ENCODE measurements at regions not wholly inside any gene's neighbourhood (a gene's known extent, or its start where the extent isn't known, plus 50 kb on each side); places are given as distances from the start of the nearest gene placed in this dataset.

GRCh38 chr1:218677026-218677425 is 331.9 kb downstream of the TGFB2 start (continued):
- no peak for TF ChIP-seq CTCF (IDR thresholded peaks at IDR 0.05 in 2 of 3, conservative IDR thresholded peaks at IDR 0.05 in 1 of 3; ENCODE audit: borderline replicate concordance in 1 of 3, insufficient read depth in 1 of 3, low read depth in 2 of 3, low read length in 2 of 3)
- TF ChIP-seq ZFX (IDR thresholded peaks at IDR 0.05), result no peak
- no peak for TF ChIP-seq RAD21 (IDR thresholded peaks at IDR 0.05; ENCODE audit: low read depth)
- no peak for TF ChIP-seq ZBTB33 (IDR thresholded peaks at IDR 0.05; ENCODE audit: extremely low read depth, insufficient replicate concordance, low read length)

- Histone ChIP-seq H3K9me2 (ENCODE audit: insufficient read depth) (no peaks in the 10 kb centered on the region), H3K4me3 (replicated peaks in 1 of 2; ENCODE audit: low read depth in 1 of 2, low read length in 2 of 2) (no peak overlapping the region), H2AFZ (ENCODE audit: low read depth, low read length, poor library complexity, severe bottlenecking) (no peak overlapping the region), H3K4me2 (ENCODE audit: low read length) (no peak overlapping the region), H3K36me3 (ENCODE audit: control insufficient read depth in 1 of 2, insufficient read depth in 2 of 2, low read length in 2 of 2) (no peaks in the 10 kb centered on the region), H3K9me3 (ENCODE audit: control insufficient read depth in 1 of 2, insufficient read depth in 1 of 2, low read depth in 1 of 2, low read length in 2 of 2) (no peaks in the 10 kb centered on the region), H3K9ac (ENCODE audit: low read length) (no peak overlapping the region), H3K27ac (ENCODE audit: low read depth, low read length) (no peak overlapping the region), H4K20me1 (ENCODE audit: insufficient read depth) (no peaks in the 10 kb centered on the region), H3K27me3 (ENCODE audit: insufficient read depth, low read length) (no peaks in the 10 kb centered on the region), H3K79me2 (ENCODE audit: insufficient read depth, low read length) (no peaks in the 10 kb centered on the region), H3K4me1 (ENCODE audit: control insufficient read depth in 1 of 2, insufficient read depth in 2 of 2, low read length in 2 of 2) (peaks cover 2 to 11% of the 10 kb centered on the region in 2 experiments; a peak in 3 of 4 replicates)
- RAD21 ChIA-PET (ENCODE audit: low non-redundant PET in 1 of 2, low total read pairs in 2 of 2, uncharacterized antibody in 2 of 2, unreplicated experiment in 2 of 2), result no interaction called here
- CTCF ChIA-PET, result no interaction called here
- intact Hi-C loops (cut with micrococcal nuclease), result no loop called here
- DNase-seq (ENCODE audit: low read depth, low spot score), result no peak
- ATAC-seq, result no peak
- no TSS peak for BruUV-seq (replicated peaks)
- TF ChIP-seq POLR2AphosphoS5 (IDR thresholded peaks at IDR 0.05; ENCODE audit: low read depth, low read length) (no peak), POLR2A (IDR thresholded peaks at IDR 0.05; ENCODE audit: borderline replicate concordance, extremely low read depth, insufficient read depth, insufficient read length) (no peak), SIN3A (IDR thresholded peaks at IDR 0.05; ENCODE audit: low read depth) (no peak), CBX3 (IDR thresholded peaks at IDR 0.05; ENCODE audit: low read depth) (no peak), CTCF (IDR thresholded peaks at IDR 0.05 in 2 of 3, conservative IDR thresholded peaks at IDR 0.05 in 1 of 3; ENCODE audit: borderline replicate concordance in 1 of 3, insufficient read depth in 1 of 3, low read depth in 2 of 3, low read length in 2 of 3) (no peak)
- POLR2A ChIA-PET, result no interaction called here
These were observed 334.3 kb downstream of the TGFB2 start for GRCh38 chr1:218679391-218679790.
